Breast epithelium (tissue), 4 donors: ENCODE measurements at regions not wholly inside any gene's neighbourhood (a gene's known extent, or its start where the extent isn't known, plus 50 kb on each side); places are given as distances from the start of the nearest gene placed in this dataset.

Experiments
- DNase-seq, 2 donors: peaks; one replicate each; pipeline ENCODE4 v3.0.0-alpha.2; 2019; ENCODE audit warnings: low spot score in 2 of 2
- H3K27ac ChIP-seq, 2 donors: fragments of 200-600 bp; sonication (generic) in 1 of 2; one replicate each; pipeline ENCODE4 v1.5.1; 2016 to 2019; ENCODE audit warnings: mild to moderate bottlenecking in 1 of 2
- H3K27me3 ChIP-seq, 2 donors: fragments of 200-600 bp; sonication (generic) in 1 of 2; one replicate each; pipeline versions ENCODE4 v1.5.1 to v1.6.0; 2017 to 2019; ENCODE audit warnings: control low read depth in 1 of 2, mild to moderate bottlenecking in 1 of 2
- H3K36me3 ChIP-seq: fragments of 200-600 bp; one replicate; pipeline ENCODE4 v1.5.1; 2019
- H3K4me1 ChIP-seq, 2 donors: fragments of 200-600 bp; sonication (generic); one replicate each; pipeline ENCODE4 v1.5.1; 2016 to 2019; ENCODE audit warnings: control low read depth in 1 of 2
- H3K4me3 ChIP-seq, 3 donors: fragments of 200-600 bp; sonication (generic); 1 replicate in 2 of 3; 2 replicates in 1 of 3; pipeline ENCODE4 v1.5.1; 2016 to 2019; ENCODE audit warnings: mild to moderate bottlenecking in 3 of 3, moderate library complexity in 2 of 3
- H3K9me3 ChIP-seq, 2 donors: fragments of 200-600 bp; sonication (generic) in 1 of 2; one replicate each; pipeline ENCODE4 v1.5.1; 2016 to 2019; ENCODE audit warnings: control low read depth in 1 of 2
- POLR2A ChIP-seq: fragments of 450-650 bp; IDR thresholded peaks from one replicate; pipeline ENCODE4 v1.6.1; 2016; ENCODE audit warnings: antibody characterized with exemption, mild to moderate bottlenecking, moderate library complexity
- POLR2AphosphoS5 ChIP-seq, 3 donors: sonication (generic); formaldehyde crosslinking; IDR thresholded peaks; one replicate each; pipeline ENCODE4 v1.6.1; 2017; ENCODE audit warnings: antibody characterized with exemption in 3 of 3
- intact Hi-C: fragments of 100-400 bp; cut with DNase I; formaldehyde crosslinking; loops from one replicate; pipeline ENCODE4 v1.15.1; 2023; ENCODE audit warnings: low total_unique reads
- TF ChIP-seq, protein P1 (sequence below), 3 donors: fragments of 450-650 bp; IDR thresholded peaks; one replicate each; pipeline ENCODE4 v1.5.1; 2016 to 2017; ENCODE audit warnings: antibody characterized with exemption in 3 of 3, mild to moderate bottlenecking in 3 of 3, moderate library complexity in 3 of 3

DNA sequence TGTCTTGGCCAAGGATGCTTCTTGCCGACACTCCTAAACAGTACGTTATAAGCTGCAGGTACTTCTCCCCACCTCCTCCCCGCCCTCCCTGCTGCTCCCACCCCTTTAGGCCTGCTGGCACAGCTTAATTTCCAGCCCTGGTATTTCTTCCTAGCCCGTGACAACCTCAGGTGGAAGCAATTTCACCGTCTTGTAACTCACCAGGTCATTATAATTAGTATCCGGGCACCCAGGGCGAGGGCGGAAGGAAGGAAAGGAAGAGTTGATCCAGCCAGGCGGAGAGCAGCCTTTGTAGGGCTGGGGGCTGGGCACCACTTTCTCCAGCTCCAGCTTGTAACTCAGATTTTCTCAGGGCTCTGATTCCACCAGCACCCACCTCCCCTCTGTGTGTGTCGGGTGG is 153.5 kb upstream of the CSF3R start:
- Histone ChIP-seq H3K27ac (no peak overlapping the region), H3K4me1 (no peaks in the 10 kb centered on the region), H3K27me3 (no peaks in the 10 kb centered on the region), H3K9me3 (no peaks in the 10 kb centered on the region), H3K36me3 (no peaks in the 10 kb centered on the region), H3K4me3 (no peak overlapping the region)
- TF ChIP-seq POLR2AphosphoS5 (IDR thresholded peaks at IDR 0.05) (no peak), POLR2A (no peak)
- TF ChIP-seq, protein P1, sequence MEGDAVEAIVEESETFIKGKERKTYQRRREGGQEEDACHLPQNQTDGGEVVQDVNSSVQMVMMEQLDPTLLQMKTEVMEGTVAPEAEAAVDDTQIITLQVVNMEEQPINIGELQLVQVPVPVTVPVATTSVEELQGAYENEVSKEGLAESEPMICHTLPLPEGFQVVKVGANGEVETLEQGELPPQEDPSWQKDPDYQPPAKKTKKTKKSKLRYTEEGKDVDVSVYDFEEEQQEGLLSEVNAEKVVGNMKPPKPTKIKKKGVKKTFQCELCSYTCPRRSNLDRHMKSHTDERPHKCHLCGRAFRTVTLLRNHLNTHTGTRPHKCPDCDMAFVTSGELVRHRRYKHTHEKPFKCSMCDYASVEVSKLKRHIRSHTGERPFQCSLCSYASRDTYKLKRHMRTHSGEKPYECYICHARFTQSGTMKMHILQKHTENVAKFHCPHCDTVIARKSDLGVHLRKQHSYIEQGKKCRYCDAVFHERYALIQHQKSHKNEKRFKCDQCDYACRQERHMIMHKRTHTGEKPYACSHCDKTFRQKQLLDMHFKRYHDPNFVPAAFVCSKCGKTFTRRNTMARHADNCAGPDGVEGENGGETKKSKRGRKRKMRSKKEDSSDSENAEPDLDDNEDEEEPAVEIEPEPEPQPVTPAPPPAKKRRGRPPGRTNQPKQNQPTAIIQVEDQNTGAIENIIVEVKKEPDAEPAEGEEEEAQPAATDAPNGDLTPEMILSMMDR (IDR thresholded peaks at IDR 0.05) = no peak
- intact Hi-C loops = no loop called here
- DNase-seq = no peak

DNA sequence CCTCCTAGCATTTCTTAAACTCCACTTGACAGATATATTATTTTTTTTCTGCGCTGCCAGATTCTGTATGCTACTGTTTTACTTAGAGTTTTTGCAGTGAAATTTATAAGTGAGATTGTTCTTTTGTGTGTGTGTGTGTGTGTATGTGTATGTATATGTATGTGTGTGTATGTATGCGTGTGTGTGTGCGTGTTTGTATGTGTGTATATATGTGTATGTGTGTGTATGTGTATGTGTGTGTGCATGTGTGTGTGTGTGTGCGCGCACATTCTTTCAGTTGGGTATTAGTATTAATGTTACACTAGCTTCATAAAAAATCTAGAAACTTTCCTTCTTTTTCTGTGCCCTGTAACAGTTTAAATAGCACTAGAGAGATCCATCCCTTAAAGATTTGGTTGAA is 152.6 kb upstream of the CSF3R start:
- Histone ChIP-seq H3K4me3 (no peak overlapping the region), H3K9me3 (no peaks in the 10 kb centered on the region), H3K4me1 (no peaks in the 10 kb centered on the region), H3K27me3 (no peaks in the 10 kb centered on the region), H3K36me3 (no peaks in the 10 kb centered on the region), H3K27ac (no peak overlapping the region)
- no peak for DNase-seq
- TF ChIP-seq POLR2A = no peak
- TF ChIP-seq, protein P1 (IDR thresholded peaks at IDR 0.05) = no peak
- TF ChIP-seq POLR2AphosphoS5 (IDR thresholded peaks at IDR 0.05) = no peak
- intact Hi-C loops = no loop called here

DNA sequence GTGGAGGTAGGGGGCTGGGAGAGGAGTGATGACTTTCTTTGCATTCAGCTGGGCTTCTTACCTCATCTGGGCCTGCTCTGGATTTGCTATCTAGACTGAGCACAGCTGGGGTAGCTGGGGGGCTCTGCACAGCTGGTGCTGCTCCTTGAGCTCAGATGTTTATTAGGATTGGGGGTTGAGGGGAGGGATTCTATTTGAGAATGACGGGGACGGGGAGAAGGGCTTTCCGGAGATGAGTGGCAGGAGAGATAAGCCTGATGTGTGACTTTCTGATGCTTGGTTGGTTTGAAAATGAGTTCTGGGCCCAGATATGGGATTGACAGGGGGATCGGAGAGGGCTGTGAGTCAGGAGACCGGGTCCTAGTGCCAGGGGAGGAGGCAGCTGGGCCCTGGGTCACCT is 146.1 kb upstream of the CSF3R start:
- Histone ChIP-seq H3K9me3 (no peaks in the 10 kb centered on the region), H3K4me3 (no peak overlapping the region), H3K36me3 (no peaks in the 10 kb centered on the region), H3K27ac (no peak overlapping the region), H3K27me3 (peaks cover 0 to 32% of the 10 kb centered on the region in 2 donors), H3K4me1 (no peaks in the 10 kb centered on the region)
- intact Hi-C loops = no loop called here
- TF ChIP-seq POLR2A = no peak
- TF ChIP-seq POLR2AphosphoS5 (IDR thresholded peaks at IDR 0.05) = no peak
- TF ChIP-seq, protein P1 (IDR thresholded peaks at IDR 0.05) = no peak
- no peak for DNase-seq

DNA sequence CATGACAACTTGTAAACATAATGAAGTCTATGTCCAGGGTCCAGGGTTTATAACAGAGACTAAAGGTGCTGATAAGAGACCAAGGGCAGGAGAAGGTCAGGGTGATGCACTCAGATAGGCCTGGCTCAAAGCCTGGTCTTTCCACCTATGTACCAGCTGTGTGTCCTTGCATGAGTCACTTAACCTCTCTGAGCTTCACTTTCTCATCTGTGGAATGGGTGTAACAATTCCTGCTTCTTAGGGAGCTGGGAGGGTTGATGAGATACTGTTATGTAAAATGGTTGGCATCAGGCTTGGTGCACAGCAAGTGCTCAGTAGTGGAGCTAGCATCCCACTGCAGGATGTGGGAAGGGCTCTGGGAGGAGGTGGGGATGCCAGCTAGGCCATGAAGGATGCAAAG is 143.7 kb upstream of the CSF3R start:
- TF ChIP-seq POLR2A (no peak), POLR2AphosphoS5 (IDR thresholded peaks at IDR 0.05) (no peak)
- TF ChIP-seq, protein P1 (IDR thresholded peaks at IDR 0.05) = no peak
- DNase-seq = no peak
- H3K4me3 ChIP-seq = no peak overlapping the region
- no peaks in the 10 kb centered on the region for H3K36me3 ChIP-seq
- peaks cover 0 to 37% of the 10 kb centered on the region in 2 donors for H3K27me3 ChIP-seq
- intact Hi-C loops = no loop called here
- no peak overlapping the region for H3K27ac ChIP-seq
- H3K4me1 ChIP-seq = no peaks in the 10 kb centered on the region
- peaks cover 0 to 2% of the 10 kb centered on the region in 2 donors for H3K9me3 ChIP-seq

DNA sequence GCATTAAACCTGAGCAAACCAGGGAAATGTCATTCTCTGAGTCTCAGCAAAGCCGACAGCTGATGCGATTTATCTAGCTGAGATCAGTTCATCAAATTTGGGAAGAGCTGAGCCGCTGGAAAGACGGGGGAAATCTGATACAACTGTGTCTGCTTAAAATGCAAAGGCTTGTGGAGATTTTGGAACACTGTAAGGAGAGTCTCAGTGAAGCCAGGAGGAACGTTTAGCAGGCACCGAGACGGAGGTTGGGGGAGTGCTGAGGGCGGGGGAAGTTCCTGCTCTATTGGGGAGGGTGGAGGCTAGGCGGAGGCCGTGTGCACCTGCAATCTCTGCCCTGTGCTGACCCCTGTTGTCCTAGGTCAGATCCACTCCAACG is 143.2 kb upstream of the CSF3R start:
- TF ChIP-seq POLR2AphosphoS5 (IDR thresholded peaks at IDR 0.05) = no peak
- TF ChIP-seq POLR2A = no peak
- TF ChIP-seq, protein P1 (IDR thresholded peaks at IDR 0.05) = no peak
- H3K27me3 ChIP-seq = peaks cover 0 to 37% of the 10 kb centered on the region in 2 donors

More for the DNA sequence above, 143.2 kb upstream of the CSF3R start:
- H3K4me1 ChIP-seq = no peaks in the 10 kb centered on the region
- H3K27ac ChIP-seq = no peak overlapping the region
- intact Hi-C loops = no loop called here
- no peak for DNase-seq
- peaks cover 0 to 5% of the 10 kb centered on the region in 2 donors for H3K9me3 ChIP-seq
- H3K36me3 ChIP-seq = no peaks in the 10 kb centered on the region
- H3K4me3 ChIP-seq = no peak overlapping the region
